Stomach smooth muscle (tissue), 2 donors: ENCODE measurements at regions not wholly inside any gene's neighbourhood (a gene's known extent, or its start where the extent isn't known, plus 50 kb on each side); places are given as distances from the start of the nearest gene placed in this dataset.

Source experiments
- H3K27ac ChIP-seq: one replicate; pipeline ENCODE4 v1.7.0; 2013; ENCODE audit warnings: mild to moderate bottlenecking, low read length, inconsistent platforms
- H3K27me3 ChIP-seq, 2 donors: one replicate each; pipeline ENCODE4 v1.7.0; 2013; ENCODE audit warnings: low read length in 2 of 2; ENCODE audit not compliant: insufficient read depth in 2 of 2, control insufficient read depth in 1 of 2
- H3K36me3 ChIP-seq, 2 donors: one replicate each; pipeline ENCODE4 v1.7.0; 2013; ENCODE audit warnings: low read length in 2 of 2; ENCODE audit not compliant: control insufficient read depth in 2 of 2, insufficient read depth in 2 of 2
- H3K4me1 ChIP-seq: one replicate; pipeline ENCODE4 v1.7.0; 2013; ENCODE audit warnings: low read length; ENCODE audit not compliant: control insufficient read depth, insufficient read depth
- H3K4me3 ChIP-seq, 2 donors: one replicate each; pipeline ENCODE4 v1.7.0; 2013; ENCODE audit warnings: low read length in 2 of 2
- H3K9ac ChIP-seq, 2 donors: one replicate each; pipeline ENCODE4 v1.7.0; 2013; ENCODE audit warnings: low read length in 2 of 2, mild to moderate bottlenecking in 1 of 2
- H3K9me3 ChIP-seq, 2 donors: one replicate each; pipeline ENCODE4 v1.7.0; 2013; ENCODE audit warnings: low read length in 2 of 2; ENCODE audit not compliant: control insufficient read depth in 2 of 2
- donor health status: healthy.
- donor health status: Pancreatic carcinoma.

DNA sequence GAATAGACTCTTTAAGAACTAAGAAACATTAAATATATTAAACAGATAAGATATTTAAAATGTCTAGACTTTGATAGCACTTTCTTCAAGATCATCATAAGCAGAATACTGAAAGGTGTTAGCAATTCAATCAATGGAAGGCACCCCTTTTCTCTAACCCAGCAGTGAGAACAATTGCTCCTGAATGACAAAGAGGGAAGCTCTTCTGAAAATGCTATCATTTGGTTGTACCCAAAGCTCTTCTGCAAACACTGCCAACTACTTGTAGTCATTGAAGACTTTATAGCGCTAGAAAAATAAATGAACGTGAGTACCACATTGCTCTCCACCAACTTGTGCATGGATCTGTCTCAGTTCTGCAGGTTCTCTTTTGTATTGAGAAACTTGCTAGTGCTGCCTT, 62.2 kb upstream of the LMO3 start:
- H3K36me3 ChIP-seq: no peaks in the 10 kb centered on the region
- H3K4me3 ChIP-seq: no peak overlapping the region
- no peaks in the 10 kb centered on the region for H3K9me3 ChIP-seq

DNA sequence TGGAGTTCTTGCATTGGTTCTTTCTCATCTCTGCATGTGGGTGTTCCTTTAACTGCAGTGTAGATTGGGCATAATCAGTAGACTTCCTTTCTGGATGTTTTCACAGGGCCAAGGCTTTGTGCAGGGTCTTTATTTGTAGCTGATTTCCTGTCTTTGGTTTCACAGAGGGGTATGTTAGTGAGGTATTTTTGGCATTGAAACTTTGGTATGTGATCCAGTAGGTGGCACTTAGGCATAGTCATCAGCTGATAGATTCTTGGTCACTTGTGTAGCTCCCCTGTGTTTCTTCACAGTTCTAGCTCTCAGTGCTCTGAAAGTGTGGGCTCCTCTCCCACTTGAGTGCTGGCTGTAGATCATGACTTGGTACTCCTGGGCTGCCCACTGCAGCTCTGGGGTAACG, 52.7 kb upstream of the LMO3 start:
- Histone ChIP-seq H3K36me3 (no peaks in the 10 kb centered on the region), H3K9ac (no peak overlapping the region), H3K27ac (no peak overlapping the region), H3K4me3 (no peak overlapping the region), H3K27me3 (no peaks in the 10 kb centered on the region), H3K4me1 (no peaks in the 10 kb centered on the region), H3K9me3 (peaks cover 0 to 3% of the 10 kb centered on the region in 2 donors)

More for the DNA sequence above, 62.2 kb upstream of the LMO3 start:
- no peaks in the 10 kb centered on the region for H3K4me1 ChIP-seq
- H3K9ac ChIP-seq: no peak overlapping the region
- no peaks in the 10 kb centered on the region for H3K27me3 ChIP-seq
- H3K27ac ChIP-seq: no peak overlapping the region
